ENCODE measurements at regions not wholly inside any gene's neighbourhood (a gene's known extent, or its start where the extent isn't known, plus 50 kb on each side); places are given as distances from the start of the nearest gene placed in this dataset.
"Not testable (repeated sequence)": the region's sequence is repeated elsewhere in the genome, so short reads cannot be mapped to it uniquely, and the experiment has no call there.

DNA sequence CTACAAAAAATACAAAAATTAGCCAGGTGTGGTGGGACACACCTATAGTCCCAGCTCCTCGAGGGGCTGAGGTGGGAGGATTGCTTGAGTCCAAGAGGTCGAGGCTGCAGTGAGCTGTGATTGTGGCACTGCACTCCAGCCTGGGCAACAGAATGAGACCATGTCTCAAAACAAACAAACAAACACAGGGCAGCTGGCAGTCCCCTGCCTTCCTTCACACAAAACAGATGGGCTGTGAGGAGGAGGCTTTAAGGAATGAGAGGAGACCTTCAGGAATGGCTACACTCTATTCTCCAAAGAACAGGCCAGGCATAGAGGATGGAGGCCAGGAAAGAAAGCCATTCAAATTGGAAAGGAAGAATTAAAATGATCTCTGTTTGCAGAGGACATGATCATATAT is 65.6 kb upstream of the MAML3 start:
- DNase-seq (ENCODE audit: low read depth in 1 of 2, low spot score in 1 of 2): no peak

DNA sequence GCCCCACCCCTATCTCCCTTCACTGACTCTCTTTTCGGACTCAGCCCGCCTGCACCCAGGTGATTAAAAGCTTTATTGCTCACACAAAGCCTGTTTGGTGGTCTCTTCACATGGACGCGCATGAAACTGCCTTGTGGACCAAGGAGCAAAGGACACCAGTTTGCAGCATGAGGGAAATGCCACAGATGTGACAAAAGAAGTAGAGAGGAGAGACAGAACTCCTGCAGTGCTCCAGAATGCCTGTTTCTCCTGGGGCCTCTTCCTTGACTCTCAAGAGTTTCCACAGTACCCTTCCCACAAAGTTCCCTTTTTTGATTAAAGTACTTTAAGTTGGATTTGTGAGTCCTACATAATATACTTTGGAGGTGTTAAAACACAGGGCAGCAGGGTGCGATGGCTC is 65.1 kb upstream of the MAML3 start:
- DNase-seq (ENCODE audit: low read depth in 1 of 2, low spot score in 1 of 2): not testable (repeated sequence)

DNA sequence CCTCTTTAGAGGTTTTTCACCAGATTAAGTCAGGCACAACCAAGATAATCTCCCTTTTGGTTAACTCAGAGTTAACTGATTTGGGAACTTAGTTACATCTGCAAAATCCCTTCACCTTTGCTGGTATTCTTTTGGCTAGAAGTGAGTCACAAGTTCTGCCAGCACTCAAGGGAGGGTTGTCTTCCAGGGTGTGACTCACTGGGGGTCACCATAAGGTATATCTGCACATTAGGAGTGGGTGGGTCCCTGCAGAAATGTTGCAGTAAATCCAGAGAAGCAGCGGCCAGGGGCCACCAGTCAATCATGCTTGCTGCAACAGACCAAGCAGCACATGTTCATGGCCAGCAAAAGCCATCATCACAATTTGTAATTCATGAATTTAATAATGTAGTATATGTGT is 59.8 kb upstream of the MAML3 start:
- DNase-seq (ENCODE audit: low read depth in 1 of 2, low spot score in 1 of 2): no peak

DNA sequence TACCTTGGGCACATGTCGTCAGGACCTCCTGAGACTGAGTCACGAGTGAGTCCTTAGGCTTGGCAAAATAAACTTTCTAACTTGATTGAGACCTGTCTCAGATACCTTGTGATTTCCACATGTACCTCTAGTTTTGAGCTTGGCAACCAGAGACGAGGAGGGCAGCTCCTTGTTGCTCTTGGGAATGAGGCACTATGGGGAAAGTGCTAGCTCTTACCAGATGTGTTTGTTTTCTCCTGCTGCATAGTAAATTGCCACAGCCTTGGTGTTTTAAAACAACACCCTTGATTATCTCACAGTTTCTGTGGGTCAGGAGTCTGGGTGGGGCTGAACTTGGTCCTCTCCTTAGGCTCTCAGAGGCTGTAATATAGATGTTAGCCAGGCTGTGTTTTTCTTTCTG is 59.1 kb upstream of the MAML3 start:
- no peak for DNase-seq (ENCODE audit: low read depth in 1 of 2, low spot score in 1 of 2)

DNA sequence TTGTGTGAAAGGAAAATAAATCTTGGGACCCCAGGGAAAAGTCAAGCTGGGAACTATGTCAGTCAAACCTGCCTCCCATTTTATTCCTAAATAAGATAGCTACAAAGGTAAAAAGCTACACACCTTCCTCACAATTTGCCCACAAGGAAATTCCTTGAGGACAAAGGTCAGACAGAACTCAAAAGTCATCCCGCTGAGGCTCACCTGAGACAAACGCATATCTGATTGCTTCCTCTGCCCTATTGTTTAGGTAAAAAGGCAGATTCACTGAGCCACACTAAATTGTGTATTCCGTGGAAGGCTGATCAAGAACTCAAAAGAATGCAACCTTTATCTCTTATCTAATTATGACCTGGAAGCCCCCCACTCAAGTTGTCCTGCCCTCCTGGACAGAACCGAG is 58.7 kb upstream of the MAML3 start:
- DNase-seq (ENCODE audit: low read depth in 1 of 2, low spot score in 1 of 2): no peak

DNA sequence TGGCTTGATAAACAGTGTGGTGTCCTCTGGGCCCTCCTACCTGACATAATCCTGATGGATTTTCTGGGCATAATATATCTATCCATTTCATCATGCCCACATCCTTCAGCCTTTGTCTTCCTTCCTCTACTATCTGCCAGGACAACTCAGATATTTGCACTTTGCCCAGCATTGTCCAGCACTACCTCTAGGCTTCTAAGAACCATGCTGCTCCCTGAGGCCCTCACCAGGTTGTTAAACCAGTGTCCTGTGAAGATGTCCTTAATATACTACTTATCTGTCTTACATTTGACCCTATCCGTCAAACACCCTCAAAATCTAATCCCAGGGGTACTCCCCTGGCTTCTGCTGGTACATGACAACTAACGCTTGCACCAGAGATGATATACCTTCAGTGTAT is 58.2 kb upstream of the MAML3 start:
- DNase-seq (ENCODE audit: low read depth in 1 of 2, low spot score in 1 of 2): no peak

DNA sequence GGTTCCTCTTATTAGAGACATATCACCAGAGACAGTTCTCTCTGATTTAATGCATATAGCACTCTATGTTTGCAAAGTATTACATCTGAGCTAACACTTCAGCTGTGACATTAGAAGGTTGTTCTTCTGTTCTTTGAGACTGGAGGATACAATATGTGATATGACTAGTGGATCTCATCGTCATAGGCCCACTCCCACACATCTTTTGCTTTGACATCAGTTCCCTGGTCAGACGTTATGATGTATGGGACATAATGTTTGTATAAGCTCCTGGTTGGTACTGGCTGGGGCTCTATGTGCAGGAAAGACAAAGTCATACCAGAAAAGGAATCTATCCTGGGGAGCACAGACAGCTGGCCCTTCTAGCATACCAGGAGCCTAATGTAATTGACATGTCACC is 57.7 kb upstream of the MAML3 start:
- no peak for DNase-seq (ENCODE audit: low read depth in 1 of 2, low spot score in 1 of 2)

DNA sequence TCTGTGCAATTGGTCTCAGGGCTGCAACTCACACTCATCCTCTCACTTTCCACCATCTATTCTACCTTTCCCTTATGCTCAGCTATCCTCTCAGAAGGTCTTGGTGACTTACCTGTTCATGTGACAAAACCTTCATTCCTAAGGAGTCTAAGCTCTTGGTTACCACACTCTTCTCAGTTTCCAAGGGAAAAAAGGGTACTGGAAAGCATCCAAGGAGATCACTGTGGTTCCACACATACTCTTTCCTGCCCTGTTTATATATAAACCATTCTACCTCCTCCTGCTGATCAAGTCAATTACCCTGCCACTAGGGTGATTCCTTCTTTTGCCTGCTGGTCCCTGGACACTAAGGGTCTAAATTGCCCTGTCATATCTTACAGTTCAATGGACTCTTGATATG is 57.2 kb upstream of the MAML3 start:
- no peak for DNase-seq (ENCODE audit: low read depth in 1 of 2, low spot score in 1 of 2)

DNA sequence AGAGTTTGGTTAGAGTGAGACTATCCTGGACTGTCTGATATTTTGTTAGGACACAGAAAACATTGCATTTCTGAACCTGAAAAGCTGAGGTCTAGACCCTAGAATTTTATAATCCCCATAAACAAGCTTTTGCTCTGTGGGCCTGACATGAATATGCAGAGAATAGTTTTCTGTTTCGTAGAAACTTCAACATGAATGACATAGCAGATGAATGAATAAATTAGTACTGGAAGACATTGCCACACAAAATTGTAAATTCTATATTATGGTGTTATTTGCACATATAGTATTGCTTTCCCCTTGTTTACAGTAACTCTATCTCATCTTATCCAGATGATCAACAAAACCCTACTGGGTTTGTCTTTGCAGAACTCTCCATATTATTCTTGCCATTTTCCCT is 54.9 kb upstream of the MAML3 start:
- no peak for DNase-seq (ENCODE audit: low read depth in 1 of 2, low spot score in 1 of 2)
